SU-DHL-6 (cell line): ENCODE measurements at regions not wholly inside any gene's neighbourhood (a gene's known extent, or its start where the extent isn't known, plus 50 kb on each side); places are given as distances from the start of the nearest gene placed in this dataset.

Experiments used
- CTCF ChIP-seq: fragments of 200-600 bp; sonication (generic); IDR thresholded peaks from one replicate; pipeline ENCODE4 v1.5.1; 2017; ENCODE audit warnings: antibody characterized with exemption, mild to moderate bottlenecking, low read length, moderate library complexity; ENCODE audit not compliant: insufficient read depth, poor library complexity, severe bottlenecking
- EZH2phosphoT487 ChIP-seq: fragments of 200-600 bp; sonication (generic), shearing (Covaris generic); conservative IDR thresholded peaks from 2 replicates; pipeline ENCODE4 v1.6.1; 2018; ENCODE audit warnings: mild to moderate bottlenecking, antibody characterized with exemption, low read length, moderate library complexity, mixed read lengths

GRCh38 chr10:128781637-128782036 is 655.4 kb upstream of the MKI67 start:
- TF ChIP-seq CTCF: no peak
- TF ChIP-seq EZH2phosphoT487: no peak
